GM23338 (cell line): ENCODE measurements at regions not wholly inside any gene's neighbourhood (a gene's known extent, or its start where the extent isn't known, plus 50 kb on each side); places are given as distances from the start of the nearest gene placed in this dataset.

Source experiments
- ATAC-seq: fragments of 200-7000 bp; cut with Tn5 transposase; 3 replicates; pipeline ENCODE4 v1.9.1; 2020
- DNase-seq: peaks from one replicate; pipeline ENCODE4 v3.0.0-alpha.2; 2015; ENCODE audit warnings: low spot score
- H2AFZ ChIP-seq: fragments of 200-600 bp; sonication (generic); 2 replicates; pipeline ENCODE4 v1.8.0; 2016; ENCODE audit warnings: antibody characterized with exemption, mild to moderate bottlenecking, moderate library complexity
- H3F3A ChIP-seq: fragments of 200-600 bp; sonication (generic); replicated peaks from 2 replicates; pipeline ENCODE4 v1.8.0; 2017; ENCODE audit warnings: antibody characterized with exemption, mixed run types, low read depth
- H3K27ac ChIP-seq: fragments of 200-600 bp; sonication (generic); 2 replicates; pipeline ENCODE4 v1.6.1; 2016; ENCODE audit warnings: low read depth
- H3K27me3 ChIP-seq: fragments of 200-600 bp; sonication (generic); 2 replicates; pipeline ENCODE4 v1.8.0; 2016; ENCODE audit warnings: mild to moderate bottlenecking, mixed run types, moderate library complexity; ENCODE audit not compliant: insufficient read depth
- H3K36me3 ChIP-seq: fragments of 200-600 bp; sonication (generic); 2 replicates; pipeline ENCODE4 v1.8.0; 2016; ENCODE audit warnings: mild to moderate bottlenecking; ENCODE audit not compliant: insufficient read depth
- H3K4me1 ChIP-seq: fragments of 200-600 bp; sonication (generic); 2 replicates; pipeline ENCODE4 v1.8.0; 2016; ENCODE audit warnings: mild to moderate bottlenecking, moderate library complexity; ENCODE audit not compliant: insufficient read depth
- H3K4me2 ChIP-seq: fragments of 200-600 bp; sonication (generic); 2 replicates; pipeline ENCODE4 v1.7.1; 2017; ENCODE audit warnings: mixed run types
- H3K4me3 ChIP-seq: fragments of 200-600 bp; sonication (generic); 2 replicates; pipeline ENCODE4 v1.6.1; 2016; ENCODE audit warnings: mixed run types
- H3K79me2 ChIP-seq: fragments of 200-600 bp; sonication (generic); replicated peaks from 2 replicates; pipeline ENCODE4 v1.8.0; 2017; ENCODE audit warnings: mild to moderate bottlenecking; ENCODE audit not compliant: insufficient read depth
- H3K9me2 ChIP-seq: fragments of 200-600 bp; sonication (generic); 2 replicates; pipeline ENCODE4 v1.8.0; 2017; ENCODE audit not compliant: insufficient read depth
- H4K20me1 ChIP-seq: fragments of 200-600 bp; sonication (generic); replicated peaks from 2 replicates; pipeline ENCODE4 v1.8.0; 2017; ENCODE audit warnings: mild to moderate bottlenecking; ENCODE audit not compliant: insufficient read depth
- H3K27ac Mint-ChIP-seq: 2 replicates; pipeline ENCODE4 v1.8.0; 2020; ENCODE audit warnings: inconsistent platforms, mild to moderate bottlenecking, moderate library complexity, mixed read lengths
- H3K27me3 Mint-ChIP-seq: 3 replicates; pipeline ENCODE4 v1.8.0; 2022; ENCODE audit warnings: low read depth, mild to moderate bottlenecking, moderate library complexity, mixed read lengths, inconsistent platforms; ENCODE audit not compliant: insufficient read depth, poor library complexity
- H3K36me3 Mint-ChIP-seq: 3 replicates; pipeline ENCODE4 v1.8.0; 2021; ENCODE audit warnings: low read depth, mild to moderate bottlenecking, inconsistent platforms, moderate library complexity, mixed read lengths
- H3K4me1 Mint-ChIP-seq: 3 replicates; pipeline ENCODE4 v1.8.0; 2020; ENCODE audit warnings: mild to moderate bottlenecking, inconsistent platforms, mixed read lengths
- H3K4me3 Mint-ChIP-seq: 3 replicates; pipeline ENCODE4 v1.8.0; 2021; ENCODE audit warnings: moderate library complexity, mild to moderate bottlenecking, inconsistent platforms, mixed read lengths
- H3K9me3 Mint-ChIP-seq: 3 replicates; pipeline ENCODE4 v1.8.0; 2020; ENCODE audit warnings: moderate library complexity, mild to moderate bottlenecking, inconsistent platforms, mixed read lengths
- CREB1 ChIP-seq: fragments of 250-450 bp; sonication (Bioruptor Pico); IDR thresholded peaks from 2 replicates; pipeline ENCODE4 v1.5.0; 2020; ENCODE audit warnings: low read depth, mild to moderate bottlenecking, moderate library complexity
- ETS1 ChIP-seq: IDR thresholded peaks from 2 replicates; pipeline ENCODE4 v1.6.1; 2016; ENCODE audit warnings: antibody characterized with exemption
- EZH2 ChIP-seq: fragments of 200-600 bp; sonication (generic); IDR thresholded peaks from one replicate; pipeline ENCODE4 v1.8.0; 2017; ENCODE audit warnings: antibody characterized with exemption, mild to moderate bottlenecking, low read depth; ENCODE audit not compliant: unreplicated experiment
- EZH2phosphoT487 ChIP-seq: fragments of 200-600 bp; sonication (generic); IDR thresholded peaks from one replicate; pipeline ENCODE4 v1.8.1; 2018; ENCODE audit warnings: antibody characterized with exemption; ENCODE audit not compliant: unreplicated experiment
- JUNB ChIP-seq: IDR thresholded peaks from one replicate; pipeline ENCODE4 v1.6.1; 2016; ENCODE audit warnings: antibody characterized with exemption; ENCODE audit not compliant: unreplicated experiment
- NANOG ChIP-seq: IDR thresholded peaks from 2 replicates; pipeline ENCODE4 v1.6.1; 2016; ENCODE audit warnings: antibody characterized with exemption, borderline replicate concordance
- POLR2AphosphoS5 ChIP-seq: IDR thresholded peaks from 2 replicates; pipeline ENCODE4 v1.6.1; 2016; ENCODE audit warnings: antibody characterized with exemption, low read depth
- STAT1 ChIP-seq: IDR thresholded peaks from one replicate; pipeline ENCODE4 v1.6.1; 2016; ENCODE audit warnings: antibody characterized with exemption; ENCODE audit not compliant: unreplicated experiment
- ZNF114 ChIP-seq: fragments of 250-450 bp; sonication (Bioruptor Pico); IDR thresholded peaks from 2 replicates; pipeline ENCODE4 v1.5.0; 2020; ENCODE audit warnings: mild to moderate bottlenecking, moderate library complexity
- ZNF331 ChIP-seq: fragments of 250-450 bp; sonication (Bioruptor Pico); IDR thresholded peaks from 2 replicates; pipeline ENCODE4 v1.5.0; 2020; ENCODE audit warnings: low read depth, mild to moderate bottlenecking, moderate library complexity
- ZNF462 ChIP-seq: fragments of 250-450 bp; sonication (Bioruptor Pico); IDR thresholded peaks from 2 replicates; pipeline ENCODE4 v1.5.0; 2020; ENCODE audit warnings: mild to moderate bottlenecking, moderate library complexity
- TF ChIP-seq, protein P1 (sequence below), 2 experiments: fragments of 200-600 bp in 1 of 2; sonication (generic) in 1 of 2; conservative IDR thresholded peaks; 2 replicates each; pipeline versions ENCODE4 v1.5.1 to v1.6.1; 2016 to 2017; ENCODE audit warnings: antibody characterized with exemption in 2 of 2, low read depth in 2 of 2, mild to moderate bottlenecking in 2 of 2, moderate library complexity in 1 of 2
- TF ChIP-seq, protein P2 (sequence below): IDR thresholded peaks from one replicate; pipeline ENCODE4 v1.6.1; 2018; ENCODE audit warnings: antibody characterized with exemption; ENCODE audit not compliant: unreplicated experiment

- Histone ChIP-seq H3K9me2 (no peaks in the 10 kb centered on the region), H3K36me3 (no peaks in the 10 kb centered on the region), H4K20me1 (no peaks in the 10 kb centered on the region), H2AFZ (no peak overlapping the region), H3K27me3 (no peaks in the 10 kb centered on the region), H3K4me3 (no peak overlapping the region), H3K4me1 (no peaks in the 10 kb centered on the region), H3F3A (no peaks in the 10 kb centered on the region), H3K4me2 (no peak overlapping the region), H3K79me2 (no peaks in the 10 kb centered on the region), H3K27ac (no peak overlapping the region)
- no peaks in the 10 kb centered on the region; the same call in 2 of the 3 replicates for H3K4me1 Mint-ChIP-seq
- DNase-seq (no peak), ATAC-seq (no peak)
- H3K4me3 Mint-ChIP-seq: no peak overlapping the region
- H3K27ac Mint-ChIP-seq: no peak overlapping the region
- H3K9me3 Mint-ChIP-seq: peaks cover 16% of the 10 kb centered on the region
- H3K27me3 Mint-ChIP-seq: peaks cover 2% of the 10 kb centered on the region
- TF ChIP-seq CREB1 (no peak), ZNF114 (CRISPR knock-in tag) (no peak), JUNB (no peak), EZH2phosphoT487 (no peak), EZH2 (no peak), ETS1 (no peak), POLR2AphosphoS5 (no peak), STAT1 (no peak), ZNF331 (no peak), ZNF462 (CRISPR knock-in tag) (no peak), NANOG (no peak)
- TF ChIP-seq, protein P1, sequence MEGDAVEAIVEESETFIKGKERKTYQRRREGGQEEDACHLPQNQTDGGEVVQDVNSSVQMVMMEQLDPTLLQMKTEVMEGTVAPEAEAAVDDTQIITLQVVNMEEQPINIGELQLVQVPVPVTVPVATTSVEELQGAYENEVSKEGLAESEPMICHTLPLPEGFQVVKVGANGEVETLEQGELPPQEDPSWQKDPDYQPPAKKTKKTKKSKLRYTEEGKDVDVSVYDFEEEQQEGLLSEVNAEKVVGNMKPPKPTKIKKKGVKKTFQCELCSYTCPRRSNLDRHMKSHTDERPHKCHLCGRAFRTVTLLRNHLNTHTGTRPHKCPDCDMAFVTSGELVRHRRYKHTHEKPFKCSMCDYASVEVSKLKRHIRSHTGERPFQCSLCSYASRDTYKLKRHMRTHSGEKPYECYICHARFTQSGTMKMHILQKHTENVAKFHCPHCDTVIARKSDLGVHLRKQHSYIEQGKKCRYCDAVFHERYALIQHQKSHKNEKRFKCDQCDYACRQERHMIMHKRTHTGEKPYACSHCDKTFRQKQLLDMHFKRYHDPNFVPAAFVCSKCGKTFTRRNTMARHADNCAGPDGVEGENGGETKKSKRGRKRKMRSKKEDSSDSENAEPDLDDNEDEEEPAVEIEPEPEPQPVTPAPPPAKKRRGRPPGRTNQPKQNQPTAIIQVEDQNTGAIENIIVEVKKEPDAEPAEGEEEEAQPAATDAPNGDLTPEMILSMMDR (conservative IDR thresholded peaks at IDR 0.05; ENCODE audit: low read depth in 2 of 2): no peak
- TF ChIP-seq, protein P2, sequence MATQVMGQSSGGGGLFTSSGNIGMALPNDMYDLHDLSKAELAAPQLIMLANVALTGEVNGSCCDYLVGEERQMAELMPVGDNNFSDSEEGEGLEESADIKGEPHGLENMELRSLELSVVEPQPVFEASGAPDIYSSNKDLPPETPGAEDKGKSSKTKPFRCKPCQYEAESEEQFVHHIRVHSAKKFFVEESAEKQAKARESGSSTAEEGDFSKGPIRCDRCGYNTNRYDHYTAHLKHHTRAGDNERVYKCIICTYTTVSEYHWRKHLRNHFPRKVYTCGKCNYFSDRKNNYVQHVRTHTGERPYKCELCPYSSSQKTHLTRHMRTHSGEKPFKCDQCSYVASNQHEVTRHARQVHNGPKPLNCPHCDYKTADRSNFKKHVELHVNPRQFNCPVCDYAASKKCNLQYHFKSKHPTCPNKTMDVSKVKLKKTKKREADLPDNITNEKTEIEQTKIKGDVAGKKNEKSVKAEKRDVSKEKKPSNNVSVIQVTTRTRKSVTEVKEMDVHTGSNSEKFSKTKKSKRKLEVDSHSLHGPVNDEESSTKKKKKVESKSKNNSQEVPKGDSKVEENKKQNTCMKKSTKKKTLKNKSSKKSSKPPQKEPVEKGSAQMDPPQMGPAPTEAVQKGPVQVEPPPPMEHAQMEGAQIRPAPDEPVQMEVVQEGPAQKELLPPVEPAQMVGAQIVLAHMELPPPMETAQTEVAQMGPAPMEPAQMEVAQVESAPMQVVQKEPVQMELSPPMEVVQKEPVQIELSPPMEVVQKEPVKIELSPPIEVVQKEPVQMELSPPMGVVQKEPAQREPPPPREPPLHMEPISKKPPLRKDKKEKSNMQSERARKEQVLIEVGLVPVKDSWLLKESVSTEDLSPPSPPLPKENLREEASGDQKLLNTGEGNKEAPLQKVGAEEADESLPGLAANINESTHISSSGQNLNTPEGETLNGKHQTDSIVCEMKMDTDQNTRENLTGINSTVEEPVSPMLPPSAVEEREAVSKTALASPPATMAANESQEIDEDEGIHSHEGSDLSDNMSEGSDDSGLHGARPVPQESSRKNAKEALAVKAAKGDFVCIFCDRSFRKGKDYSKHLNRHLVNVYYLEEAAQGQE: no peak
- H3K36me3 Mint-ChIP-seq: peaks cover 6% of the 10 kb centered on the region
Observed at GRCh38 chr3:154762486-154762885, 317.6 kb upstream of the MME start.
